T-helper 1 cell (primary cell): ENCODE measurements at regions not wholly inside any gene's neighbourhood (a gene's known extent, or its start where the extent isn't known, plus 50 kb on each side); places are given as distances from the start of the nearest gene placed in this dataset.

ENCODE experiments used
- DNase-seq, 5 donors: peaks; one replicate each; pipeline ENCODE4 v3.0.0-alpha.2; 2012 to 2020

DNA sequence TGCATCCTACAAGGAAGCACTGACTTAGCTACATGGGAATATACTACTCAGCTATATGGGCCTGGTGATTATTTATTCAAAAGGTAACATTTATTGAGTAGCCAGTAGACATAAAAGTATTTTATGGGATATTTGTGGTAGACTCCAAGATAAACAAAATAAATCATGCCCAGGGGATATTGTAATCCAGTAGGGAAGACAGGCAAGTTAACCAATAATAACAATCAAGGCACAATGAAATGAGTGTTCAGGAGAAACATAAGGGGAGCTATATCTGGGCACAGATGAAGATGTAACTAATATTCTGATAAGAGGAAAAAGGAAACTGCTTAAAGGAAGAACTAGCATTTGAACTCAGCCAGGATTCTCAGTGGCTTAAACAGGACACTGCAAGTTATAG lies 161.4 kb upstream of the MTNR1B start:
- no peak for DNase-seq

DNA sequence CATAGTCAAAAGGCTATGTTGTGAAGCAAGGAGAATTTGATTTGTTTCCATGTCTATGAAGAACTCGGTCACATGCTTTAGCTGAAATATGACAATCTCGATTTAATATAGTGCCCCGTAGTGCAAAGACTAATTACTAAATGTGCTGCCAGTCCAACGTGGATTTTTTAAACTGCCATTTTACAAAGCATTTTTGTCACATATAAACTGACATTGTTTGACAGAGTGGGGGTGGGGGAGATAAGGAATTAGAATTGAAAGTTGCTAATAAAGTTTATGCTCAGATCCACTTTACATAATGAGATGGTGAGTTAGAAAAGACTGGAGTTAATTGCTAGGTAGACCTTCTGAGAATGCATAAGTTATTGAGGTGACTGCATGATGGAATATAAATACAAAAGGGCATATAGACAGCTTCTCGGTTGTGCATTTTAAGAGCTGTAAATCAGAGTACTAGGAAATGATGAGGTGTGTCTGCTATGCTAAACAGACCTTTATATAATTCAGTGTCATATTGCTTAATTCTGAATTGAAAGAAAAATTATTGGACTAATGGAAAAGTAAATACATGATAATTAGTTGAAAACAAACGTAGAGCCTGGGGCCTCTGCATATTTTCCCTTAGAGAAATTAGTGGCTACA lies 158.9 kb upstream of the MTNR1B start:
- no peak for DNase-seq

DNA sequence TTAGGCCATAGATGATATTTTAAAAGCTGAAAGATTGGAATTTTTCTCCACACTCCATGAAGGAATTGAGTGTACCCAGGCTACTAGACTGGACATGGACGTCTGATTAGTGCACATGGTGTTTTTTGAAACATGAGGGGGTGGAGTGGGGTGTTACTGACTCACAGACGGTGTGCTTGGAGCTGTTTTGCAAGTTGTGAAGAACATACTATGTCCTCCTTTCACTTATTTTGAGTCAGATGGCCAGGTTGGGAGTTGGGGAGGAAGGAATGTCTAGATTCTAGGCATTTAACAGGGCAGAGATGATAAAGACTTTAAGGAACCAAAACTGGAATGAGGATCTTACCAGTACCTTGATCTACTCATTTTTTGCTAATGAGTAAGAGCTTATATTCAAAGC lies 158.1 kb upstream of the MTNR1B start:
- DNase-seq, result no peak

DNA sequence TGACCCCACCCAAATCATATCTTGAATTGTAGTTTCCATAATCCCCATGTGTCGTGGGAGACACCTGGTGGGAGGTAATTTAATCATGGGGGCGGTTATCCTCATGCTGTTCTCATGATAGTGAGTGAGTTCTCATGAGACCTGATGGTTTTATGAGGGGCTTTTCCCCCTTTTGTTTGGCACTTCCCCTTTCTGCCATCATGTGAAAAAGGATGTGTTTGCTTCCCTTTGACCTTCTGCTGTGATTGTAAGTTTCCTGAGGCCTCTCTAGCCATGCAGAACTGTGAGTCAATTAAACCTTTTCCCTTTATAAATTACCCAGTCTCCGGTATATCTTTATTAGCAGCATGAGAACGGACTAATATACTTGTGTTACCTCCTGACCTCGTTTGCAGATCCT lies 156.6 kb upstream of the MTNR1B start:
- DNase-seq, result no peak

DNA sequence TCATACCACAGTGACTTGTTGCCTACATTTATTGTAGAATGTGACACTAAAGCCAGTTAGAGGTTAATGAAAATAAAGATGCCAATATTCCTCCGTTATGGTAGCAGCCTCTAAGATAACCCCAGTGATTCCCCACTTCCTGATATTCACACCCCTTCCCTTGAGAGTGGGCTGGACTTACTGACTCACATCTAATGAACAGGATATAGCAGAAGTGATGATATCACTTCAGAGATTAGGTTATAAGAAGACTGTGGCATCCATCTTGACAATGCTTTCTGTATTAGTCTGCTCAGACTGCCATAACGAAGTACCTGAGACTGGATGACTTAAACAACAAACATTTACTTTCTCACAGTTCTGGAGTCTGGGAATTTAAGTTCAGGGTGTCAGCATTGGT lies 149.6 kb upstream of the MTNR1B start:
- DNase-seq, result no peak

DNA sequence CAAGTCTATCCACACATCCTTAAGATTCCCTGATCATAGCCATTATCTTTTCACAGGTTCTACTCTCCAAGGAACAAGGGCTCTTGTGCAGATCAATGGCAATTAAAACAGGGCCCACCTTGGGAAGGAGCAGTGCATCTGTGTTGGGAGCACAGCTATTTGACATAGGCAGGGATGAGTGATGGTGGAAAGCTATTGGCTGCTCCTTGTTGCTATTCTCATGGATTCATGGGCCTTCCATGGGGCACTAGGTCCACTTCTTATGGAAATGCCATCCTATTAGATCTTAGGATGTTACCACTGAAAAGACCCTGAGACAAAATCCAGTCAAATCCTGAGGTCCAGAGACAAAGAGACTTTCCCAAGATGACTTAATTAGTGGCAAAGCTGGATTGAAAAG lies 148.6 kb upstream of the MTNR1B start:
- no peak for DNase-seq

DNA sequence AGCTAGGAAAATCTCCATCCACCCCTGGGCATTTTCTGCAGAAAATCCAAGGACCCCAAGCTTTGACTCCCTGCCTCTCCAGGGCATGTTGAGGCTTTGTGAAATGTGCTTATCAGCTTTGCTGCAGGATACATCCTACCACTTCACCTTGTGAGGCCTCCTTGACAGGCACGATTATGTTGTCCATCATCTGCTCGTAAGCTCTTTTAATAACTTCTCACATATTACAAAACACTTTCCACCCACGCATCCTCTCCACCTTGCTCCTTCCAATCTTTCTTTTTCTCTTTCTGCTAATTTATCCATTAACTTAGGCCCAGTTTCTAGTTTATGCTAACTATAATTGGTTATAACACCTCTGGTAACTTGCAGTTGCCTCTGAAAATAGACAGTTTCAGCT lies 147.0 kb upstream of the MTNR1B start:
- DNase-seq, result no peak

DNA sequence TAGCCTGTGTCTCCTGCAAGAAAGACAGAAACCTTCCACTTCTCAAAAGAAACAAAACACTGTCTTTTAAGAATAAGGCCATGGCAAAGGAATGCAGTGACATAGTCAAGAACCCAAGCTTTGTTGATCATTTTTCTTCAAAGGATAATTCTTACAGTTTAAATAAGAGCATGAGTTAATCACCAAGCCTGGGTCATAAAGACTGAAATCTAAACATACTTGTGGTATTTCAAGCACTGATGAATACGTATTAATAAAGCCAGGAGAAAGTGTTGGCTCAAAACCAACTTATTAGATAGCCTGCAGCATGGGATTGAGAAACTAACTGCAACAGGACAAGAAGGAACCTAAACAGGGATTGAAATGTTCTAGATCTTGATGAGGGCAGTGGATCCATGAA lies 143.3 kb upstream of the MTNR1B start:
- no peak for DNase-seq

DNA sequence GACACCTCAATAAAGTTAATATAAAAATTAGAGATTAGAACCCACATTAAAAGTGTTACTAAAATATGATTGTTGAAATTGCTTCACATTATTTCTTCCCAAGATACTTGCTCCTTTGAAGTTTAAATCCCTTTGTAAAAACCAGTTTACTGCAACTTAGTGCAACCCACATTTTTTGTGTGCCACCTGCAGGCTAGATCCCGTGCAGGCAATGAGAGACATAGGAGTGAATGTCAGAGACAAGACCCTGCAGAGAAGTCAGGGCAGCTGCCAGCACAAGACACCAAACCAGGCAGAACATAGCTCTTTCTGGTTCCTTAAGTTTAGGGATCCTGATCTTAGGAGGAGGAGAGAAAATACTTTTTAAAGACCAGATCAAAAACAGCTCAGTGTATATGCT lies 142.8 kb upstream of the MTNR1B start:
- DNase-seq, result no peak

DNA sequence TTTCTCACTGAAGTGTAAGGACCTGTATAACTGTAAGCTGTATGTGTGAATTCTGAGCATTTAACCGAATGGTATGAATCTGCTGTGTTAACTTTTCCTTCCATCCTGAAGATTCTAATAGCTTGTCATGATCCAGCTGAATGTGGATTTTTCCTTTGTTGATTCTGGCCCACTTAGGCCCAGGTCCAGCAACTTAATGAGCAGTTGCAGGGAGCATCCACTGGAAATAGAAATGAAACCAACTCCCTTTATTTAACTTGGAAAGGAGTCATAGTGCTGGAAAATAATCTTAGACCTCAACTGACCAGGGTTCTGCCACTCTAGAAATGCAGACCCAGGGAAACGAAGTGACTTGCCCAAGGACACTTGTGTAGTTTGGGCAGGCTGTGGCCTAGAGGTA lies 142.3 kb upstream of the MTNR1B start:
- DNase-seq, result no peak

DNA sequence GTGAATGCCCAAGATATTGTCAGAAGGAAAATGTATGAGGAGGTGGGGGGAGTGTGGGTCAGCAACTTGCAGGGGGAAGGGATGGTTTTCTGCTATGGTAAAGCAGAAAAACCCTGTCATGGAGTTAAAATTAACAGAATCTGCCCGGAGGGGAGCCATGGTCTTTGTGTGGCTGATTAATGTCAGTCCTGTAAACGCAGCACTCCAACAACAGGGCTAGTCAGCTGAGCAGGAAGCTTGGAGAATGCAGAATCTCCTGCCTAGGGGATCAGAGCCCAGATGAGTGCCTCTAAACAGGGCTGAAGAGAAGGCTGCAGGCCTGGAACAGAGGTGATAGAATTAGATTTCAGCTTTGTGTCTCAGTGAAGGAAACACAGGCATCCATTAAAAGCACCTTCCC lies 140.9 kb upstream of the MTNR1B start:
- DNase-seq, result no peak

DNA sequence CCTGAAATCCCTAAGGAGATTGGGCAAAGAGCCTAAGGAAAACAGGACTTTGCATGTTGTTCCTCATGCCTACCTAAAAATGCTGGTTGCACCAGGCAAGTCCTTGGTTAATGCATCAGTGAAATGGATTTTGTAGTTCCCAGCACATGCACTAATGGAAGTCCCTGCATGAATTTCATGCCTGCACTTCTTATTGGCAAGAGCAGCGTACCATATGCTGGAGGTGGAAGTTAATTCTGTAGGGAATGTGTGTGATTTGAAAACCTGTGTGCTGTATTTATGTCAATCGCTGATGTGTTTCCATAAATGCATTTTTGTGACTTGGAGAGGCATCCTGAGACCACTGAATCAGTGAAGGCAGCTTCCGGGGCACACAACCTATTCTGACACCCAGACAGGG lies 140.3 kb upstream of the MTNR1B start:
- no peak for DNase-seq

DNA sequence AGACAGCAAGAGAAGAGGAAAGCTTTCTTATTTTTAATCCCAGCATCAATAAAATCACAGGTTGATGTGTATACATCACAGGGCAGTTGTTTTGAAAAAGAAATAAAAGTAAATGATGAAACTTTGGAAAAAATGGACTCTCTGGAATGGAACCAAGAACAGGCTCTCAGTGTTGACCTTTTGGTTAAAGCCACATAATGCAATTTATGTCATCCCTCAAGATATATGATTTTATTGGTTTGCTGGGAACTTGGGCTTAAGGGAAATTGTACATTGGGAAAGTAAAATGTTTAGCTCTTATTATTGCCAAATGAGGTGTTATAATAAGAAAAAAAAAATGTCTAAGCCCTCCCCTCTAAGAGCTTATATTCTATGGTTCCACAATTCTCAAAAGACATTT lies 139.8 kb upstream of the MTNR1B start:
- no peak for DNase-seq

DNA sequence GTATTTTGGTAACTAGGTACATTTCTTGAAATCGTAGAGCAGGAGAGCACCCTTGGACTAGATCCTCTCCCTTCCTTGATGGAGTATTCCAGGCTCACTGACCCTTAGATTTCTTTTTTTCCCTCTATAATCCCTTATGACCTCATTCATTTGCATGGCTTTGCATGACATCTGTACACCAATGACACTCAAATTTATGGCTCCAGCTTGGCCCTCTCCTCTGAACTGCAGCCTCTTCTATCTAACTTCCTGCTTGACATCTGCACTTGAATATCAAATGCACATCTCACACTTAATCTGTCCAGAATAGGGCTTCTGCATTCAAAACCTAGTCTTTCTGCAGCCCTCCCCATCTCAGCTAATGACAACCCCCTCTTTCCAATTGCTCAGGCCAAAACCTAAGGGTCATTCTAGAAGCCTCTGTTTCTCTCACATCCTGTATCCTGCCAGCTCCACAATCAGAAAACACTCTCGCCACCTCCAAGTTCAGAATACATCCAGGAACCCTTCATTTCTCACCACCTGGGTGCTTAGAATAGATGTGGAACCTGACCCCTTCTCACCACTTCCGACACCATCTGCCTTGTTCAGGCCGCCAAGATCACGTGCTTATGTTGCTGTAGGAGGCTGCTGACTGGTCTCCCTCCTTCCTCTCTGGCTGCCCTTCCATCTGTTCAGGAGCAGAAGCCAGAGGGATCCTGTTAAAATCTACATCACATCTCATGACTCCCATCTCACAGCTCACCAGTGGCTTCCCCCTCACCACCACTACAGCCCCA lies 138.9 kb upstream of the MTNR1B start:
- DNase-seq, result no peak

DNA sequence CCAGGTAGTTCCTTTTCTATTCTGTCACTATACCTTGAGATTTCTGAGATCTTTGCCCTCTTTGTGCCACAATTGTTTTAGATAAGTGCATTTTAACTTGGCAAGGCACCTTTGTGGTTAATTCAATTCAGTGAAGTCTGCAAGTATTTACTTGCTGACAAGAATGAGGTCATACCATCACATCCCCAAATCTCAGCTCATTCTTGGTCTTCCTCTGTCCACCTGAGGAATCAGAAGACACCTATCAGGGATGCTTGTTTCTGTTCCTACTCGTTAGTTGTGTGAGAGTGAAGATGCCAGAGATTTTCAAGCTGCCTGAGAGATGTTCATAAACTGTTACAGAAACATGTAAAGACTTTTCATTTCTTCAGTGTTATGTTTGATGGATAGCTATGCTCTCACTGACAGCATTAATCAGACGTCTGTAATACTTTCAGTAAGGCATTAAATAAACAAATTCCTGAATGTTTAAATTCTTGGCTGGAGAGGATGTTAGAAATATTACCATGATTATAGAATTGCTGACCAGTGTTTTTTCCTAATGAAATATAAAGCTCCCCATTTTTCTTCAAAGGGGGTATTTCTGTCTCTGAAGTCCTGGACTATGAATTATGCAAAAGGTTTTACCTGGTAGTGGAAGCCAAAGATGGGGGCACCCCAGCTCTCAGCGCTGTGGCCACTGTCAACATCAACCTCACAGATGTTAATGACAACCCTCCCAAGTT lies 135.0 kb upstream of the MTNR1B start:
- DNase-seq, result no peak

DNA sequence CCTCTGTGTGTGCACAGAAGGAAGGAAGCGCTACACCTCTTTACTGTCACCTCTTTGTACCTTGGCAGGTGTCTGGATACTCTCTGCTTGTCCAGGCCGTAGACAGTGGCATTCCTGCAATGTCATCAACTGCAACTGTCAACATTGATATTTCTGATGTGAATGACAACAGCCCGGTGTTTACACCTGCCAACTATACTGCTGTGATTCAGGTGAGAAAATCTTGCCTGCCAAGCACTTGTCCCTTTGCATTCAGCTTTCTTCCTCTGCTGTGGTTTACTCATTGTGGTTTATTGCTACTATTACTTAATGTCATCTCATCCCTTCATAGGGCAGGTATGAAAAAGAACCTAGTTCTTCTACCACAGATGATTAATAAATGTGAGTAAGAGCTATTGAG lies 131.9 kb upstream of the MTNR1B start:
- DNase-seq, result no peak

DNA sequence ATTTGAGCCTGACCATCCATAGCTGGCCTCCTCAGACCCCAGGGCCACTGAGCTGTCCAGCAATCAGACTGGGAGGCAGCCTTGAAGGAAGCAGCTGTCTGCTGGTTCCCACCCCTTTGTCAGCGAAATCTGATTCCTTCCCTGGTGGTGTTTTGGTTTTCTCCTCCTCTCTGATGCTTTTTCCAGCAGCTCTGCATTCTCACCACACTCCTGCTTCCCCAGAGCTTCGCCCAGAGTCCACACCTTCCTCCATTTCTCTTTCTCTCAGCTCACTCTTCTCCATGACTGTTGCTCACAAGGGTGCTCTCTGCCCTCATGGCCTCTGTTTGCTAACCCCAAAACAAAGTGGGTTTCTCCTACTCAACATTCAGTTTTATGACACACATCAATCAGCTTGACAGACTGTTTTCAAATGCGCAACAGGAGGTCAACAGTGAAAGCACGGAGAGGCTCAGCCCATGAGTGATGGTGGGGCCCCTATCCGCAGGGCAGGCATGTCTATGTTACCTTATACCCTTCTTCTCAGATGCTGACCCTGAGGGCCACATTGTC lies 130.6 kb upstream of the MTNR1B start:
- no peak for DNase-seq

DNA sequence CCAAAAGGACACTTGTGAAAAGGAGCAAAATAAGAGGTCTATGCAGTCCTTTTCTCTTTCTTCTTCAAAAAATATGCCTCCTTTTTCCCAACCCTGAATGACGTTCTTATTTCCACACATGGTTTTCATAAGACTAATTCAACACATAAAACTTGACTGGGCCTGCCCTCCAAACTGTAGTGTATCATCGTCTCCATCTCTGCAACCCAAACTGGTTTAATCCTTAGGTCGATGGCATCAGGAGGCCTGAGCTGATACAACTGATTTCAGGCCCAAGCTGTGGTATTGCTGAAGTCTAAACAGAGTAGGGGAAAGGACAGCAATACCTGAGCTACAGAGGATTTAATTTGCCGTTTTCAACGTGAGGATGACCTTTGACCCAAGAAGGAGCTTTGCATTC lies 130.0 kb upstream of the MTNR1B start:
- no peak for DNase-seq

DNA sequence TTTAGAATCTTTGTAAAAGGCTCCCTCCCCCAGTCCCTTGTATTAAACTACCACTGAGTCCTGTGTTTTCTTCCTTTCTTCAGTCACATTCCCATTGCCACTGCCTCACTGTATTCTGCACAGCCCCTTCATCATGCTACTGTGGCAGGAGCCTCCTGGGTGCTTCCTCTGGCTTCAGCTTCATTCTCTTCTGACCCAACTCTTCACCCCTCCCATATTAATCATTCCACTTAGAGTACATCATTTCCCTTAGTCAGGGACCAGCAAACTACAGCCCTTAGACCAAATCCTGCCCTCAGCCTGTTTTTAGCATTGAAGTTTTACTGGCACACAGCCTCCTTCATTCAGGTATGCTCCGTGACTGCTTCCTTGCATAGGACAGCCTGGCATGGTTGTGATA lies 127.7 kb upstream of the MTNR1B start:
- DNase-seq, result no peak

DNA sequence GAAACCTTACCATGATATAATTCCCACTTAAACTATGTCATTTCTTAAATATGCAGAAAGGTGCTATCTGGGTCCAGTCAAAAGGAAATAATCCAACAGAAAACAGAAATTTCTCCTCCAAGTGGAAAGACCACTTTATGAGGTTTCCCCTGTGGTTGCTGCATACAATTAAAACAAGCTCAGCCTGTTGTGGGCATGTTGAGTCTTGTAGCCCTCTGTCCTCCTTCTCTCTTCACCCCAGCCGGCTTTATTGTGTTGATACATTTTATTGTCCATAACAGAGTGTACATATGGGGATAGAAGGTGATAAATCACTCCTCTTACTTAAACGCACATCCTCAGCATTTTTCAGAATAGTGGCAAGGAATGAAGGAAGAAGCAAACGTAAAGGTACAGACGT lies 126.0 kb upstream of the MTNR1B start:
- DNase-seq, result no peak

DNA sequence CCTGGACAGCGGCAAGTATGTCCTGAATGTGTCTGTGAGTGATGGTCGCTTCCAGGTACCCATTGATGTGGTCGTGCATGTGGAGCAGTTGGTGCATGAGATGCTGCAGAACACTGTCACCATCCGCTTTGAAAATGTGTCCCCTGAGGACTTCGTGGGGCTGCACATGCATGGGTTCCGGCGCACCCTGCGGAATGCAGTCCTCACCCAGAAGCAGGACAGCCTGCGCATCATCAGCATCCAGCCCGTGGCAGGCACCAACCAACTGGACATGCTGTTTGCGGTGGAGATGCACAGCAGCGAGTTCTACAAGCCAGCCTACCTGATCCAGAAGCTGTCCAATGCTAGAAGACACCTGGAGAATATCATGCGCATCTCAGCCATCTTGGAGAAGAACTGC lies 125.3 kb upstream of the MTNR1B start:
- no peak for DNase-seq

DNA sequence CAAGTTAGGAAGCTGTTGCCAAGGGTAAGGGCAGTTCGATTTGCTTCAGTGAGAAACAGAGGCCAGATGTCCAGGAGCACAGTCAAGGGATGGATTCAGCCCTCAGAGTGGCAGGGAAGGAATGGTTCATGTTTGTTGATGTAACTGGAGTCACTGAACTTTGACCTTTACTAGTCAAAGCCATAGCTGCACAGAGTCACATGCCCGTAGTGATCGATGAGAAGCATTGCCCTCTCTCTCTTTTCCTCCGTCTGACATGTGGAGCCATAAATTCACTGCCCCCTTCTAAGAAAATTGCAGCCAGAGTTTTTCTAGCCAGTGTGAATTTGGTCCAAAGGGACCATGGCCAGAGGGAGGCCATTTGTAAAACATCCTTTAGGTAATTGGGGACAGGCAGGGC lies 124.1 kb upstream of the MTNR1B start:
- DNase-seq, result no peak

DNA sequence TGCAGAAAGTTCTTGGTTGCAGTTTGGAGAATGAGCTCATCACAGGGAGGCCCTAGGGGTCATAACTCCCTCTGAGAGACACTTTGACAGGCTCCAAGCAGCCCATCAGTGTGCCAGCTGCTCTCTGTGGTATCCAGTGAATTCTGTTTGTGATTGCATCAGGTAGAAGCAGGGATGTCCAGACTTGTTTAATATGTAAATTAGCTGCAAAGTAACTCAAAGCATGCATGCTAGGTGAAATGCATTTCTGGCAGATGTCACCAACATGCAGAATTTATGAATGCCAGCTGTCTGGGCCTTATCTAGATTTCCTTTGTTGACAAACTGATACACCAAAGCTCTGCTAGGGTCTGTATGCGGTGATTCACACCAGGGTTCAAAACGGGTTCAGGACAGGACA lies 123.6 kb upstream of the MTNR1B start:
- DNase-seq, result no peak
